MM.1S (cell line): ENCODE measurements at regions not wholly inside any gene's neighbourhood (a gene's known extent, or its start where the extent isn't known, plus 50 kb on each side); places are given as distances from the start of the nearest gene placed in this dataset.
"Not testable (repeated sequence)": the region's sequence is repeated elsewhere in the genome, so short reads cannot be mapped to it uniquely, and the experiment has no call there.

ENCODE experiments used
- EZH2 ChIP-seq: fragments of 300-600 bp; sonication (generic); optimal IDR thresholded peaks from 2 replicates; pipeline ENCODE3; 2017; ENCODE audit warnings: low read depth, mild to moderate bottlenecking, antibody characterized with exemption, low read length, mixed read lengths
- TF ChIP-seq, protein P1 (sequence below): fragments of 300-600 bp; sonication (generic); IDR thresholded peaks from 2 replicates; pipeline ENCODE4 v1.5.1; 2016; ENCODE audit warnings: antibody characterized with exemption, low read length, mixed read lengths

GRCh38 chr12:75748990-75749389, 237.6 kb upstream of the KRR1 start:
- TF ChIP-seq EZH2, result not testable (repeated sequence)
- TF ChIP-seq, protein P1, sequence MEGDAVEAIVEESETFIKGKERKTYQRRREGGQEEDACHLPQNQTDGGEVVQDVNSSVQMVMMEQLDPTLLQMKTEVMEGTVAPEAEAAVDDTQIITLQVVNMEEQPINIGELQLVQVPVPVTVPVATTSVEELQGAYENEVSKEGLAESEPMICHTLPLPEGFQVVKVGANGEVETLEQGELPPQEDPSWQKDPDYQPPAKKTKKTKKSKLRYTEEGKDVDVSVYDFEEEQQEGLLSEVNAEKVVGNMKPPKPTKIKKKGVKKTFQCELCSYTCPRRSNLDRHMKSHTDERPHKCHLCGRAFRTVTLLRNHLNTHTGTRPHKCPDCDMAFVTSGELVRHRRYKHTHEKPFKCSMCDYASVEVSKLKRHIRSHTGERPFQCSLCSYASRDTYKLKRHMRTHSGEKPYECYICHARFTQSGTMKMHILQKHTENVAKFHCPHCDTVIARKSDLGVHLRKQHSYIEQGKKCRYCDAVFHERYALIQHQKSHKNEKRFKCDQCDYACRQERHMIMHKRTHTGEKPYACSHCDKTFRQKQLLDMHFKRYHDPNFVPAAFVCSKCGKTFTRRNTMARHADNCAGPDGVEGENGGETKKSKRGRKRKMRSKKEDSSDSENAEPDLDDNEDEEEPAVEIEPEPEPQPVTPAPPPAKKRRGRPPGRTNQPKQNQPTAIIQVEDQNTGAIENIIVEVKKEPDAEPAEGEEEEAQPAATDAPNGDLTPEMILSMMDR, result not testable (repeated sequence)
